Testis (tissue), 2 donors: ENCODE measurements at regions not wholly inside any gene's neighbourhood (a gene's known extent, or its start where the extent isn't known, plus 50 kb on each side); places are given as distances from the start of the nearest gene placed in this dataset.
"Not testable (repeated sequence)": the region's sequence is repeated elsewhere in the genome, so short reads cannot be mapped to it uniquely, and the experiment has no call there.

Source experiments
- DNase-seq: peaks from one replicate; pipeline ENCODE4 v3.0.0-alpha.2; 2019
- H3K27ac ChIP-seq, 2 donors: fragments of 200-600 bp; sonication (generic); one replicate each; pipeline ENCODE4 v1.5.1; 2019
- H3K27me3 ChIP-seq: fragments of 200-600 bp; sonication (generic); one replicate; pipeline ENCODE4 v1.5.1; 2019
- H3K36me3 ChIP-seq: fragments of 200-600 bp; sonication (generic); one replicate; pipeline ENCODE4 v1.5.1; 2017; ENCODE audit warnings: low read depth; ENCODE audit errors: missing control alignments
- H3K4me1 ChIP-seq: fragments of 200-600 bp; sonication (generic); one replicate; pipeline ENCODE4 v1.5.1; 2019
- H3K4me3 ChIP-seq, 2 donors: fragments of 200-600 bp; sonication (generic); one replicate each; pipeline ENCODE4 v1.5.1; 2017 to 2019
- H3K9me3 ChIP-seq: fragments of 200-600 bp; sonication (generic); one replicate; pipeline ENCODE4 v1.5.1; 2017
- POLR2A ChIP-seq: fragments of 450-650 bp; IDR thresholded peaks from one replicate; pipeline ENCODE4 v1.6.1; 2017; ENCODE audit warnings: antibody characterized with exemption, mild to moderate bottlenecking, moderate library complexity
- WGBS, 2 donors: methylation state at CpG; one replicate each; pipeline ENCODE4 v1.1.5; 2018; 5-methylcytosine and 5-hydroxymethylcytosine counted together
- intact Hi-C: fragments of 100-400 bp; cut with DNase I; formaldehyde crosslinking; loops from one replicate; pipeline ENCODE4 v1.15.1; 2023; ENCODE audit warnings: low total_unique reads
- microRNA counts, 2 donors: library from miRNA; unstranded; fragments of <30 nt; microRNA quantifications; one replicate each; lab custom pipeline; 2016
- microRNA-seq, 2 donors: library from miRNA; unstranded; fragments of <30 nt; microRNA quantifications; one replicate each; pipeline ENCODE4, GENCODE V29; 2016; ENCODE audit warnings: borderline number of aligned reads in 2 of 2, borderline replicate concordance in 1 of 2
- small RNA-seq, 2 donors: library from RNA; depleted of rRNA; stranded (forward); fragments of <200 nt; gene quantifications; one replicate each; pipeline ENCODE3, GENCODE V24; 2016
- TF ChIP-seq, protein P1 (sequence below), 3 experiments: fragments of 450-650 bp in 2 of 3; fragments of 200-600 bp in 1 of 3; sonication (generic) in 1 of 3; IDR thresholded peaks; one replicate each; pipeline ENCODE4 v1.5.1; 2016 to 2019; ENCODE audit warnings: antibody characterized with exemption in 3 of 3, mild to moderate bottlenecking in 2 of 3, moderate library complexity in 1 of 3

GRCh38 chr11:90286640-90287039 is 63.8 kb upstream of the CHORDC1 start:
- Histone ChIP-seq H3K27me3 (no peaks in the 10 kb centered on the region), H3K4me3 (no peak overlapping the region), H3K27ac (no peak overlapping the region), H3K36me3 (no peaks in the 10 kb centered on the region), H3K9me3 (no peaks in the 10 kb centered on the region), H3K4me1 (no peaks in the 10 kb centered on the region)
- 95 to 98% methylated on average over 2 of the region's 2 CpGs for WGBS, 2 donors
- TF ChIP-seq, protein P1, sequence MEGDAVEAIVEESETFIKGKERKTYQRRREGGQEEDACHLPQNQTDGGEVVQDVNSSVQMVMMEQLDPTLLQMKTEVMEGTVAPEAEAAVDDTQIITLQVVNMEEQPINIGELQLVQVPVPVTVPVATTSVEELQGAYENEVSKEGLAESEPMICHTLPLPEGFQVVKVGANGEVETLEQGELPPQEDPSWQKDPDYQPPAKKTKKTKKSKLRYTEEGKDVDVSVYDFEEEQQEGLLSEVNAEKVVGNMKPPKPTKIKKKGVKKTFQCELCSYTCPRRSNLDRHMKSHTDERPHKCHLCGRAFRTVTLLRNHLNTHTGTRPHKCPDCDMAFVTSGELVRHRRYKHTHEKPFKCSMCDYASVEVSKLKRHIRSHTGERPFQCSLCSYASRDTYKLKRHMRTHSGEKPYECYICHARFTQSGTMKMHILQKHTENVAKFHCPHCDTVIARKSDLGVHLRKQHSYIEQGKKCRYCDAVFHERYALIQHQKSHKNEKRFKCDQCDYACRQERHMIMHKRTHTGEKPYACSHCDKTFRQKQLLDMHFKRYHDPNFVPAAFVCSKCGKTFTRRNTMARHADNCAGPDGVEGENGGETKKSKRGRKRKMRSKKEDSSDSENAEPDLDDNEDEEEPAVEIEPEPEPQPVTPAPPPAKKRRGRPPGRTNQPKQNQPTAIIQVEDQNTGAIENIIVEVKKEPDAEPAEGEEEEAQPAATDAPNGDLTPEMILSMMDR (IDR thresholded peaks at IDR 0.05), result no peak
- TF ChIP-seq POLR2A, result no peak
- intact Hi-C loops, result no loop called here
- no peak for DNase-seq

- intact Hi-C loops, result no loop called here
- DNase-seq, result no peak
Measured at GRCh38 chr11:90284171-90284570, 61.3 kb upstream of the CHORDC1 start.

GRCh38 chr11:90282551-90283071 is 59.8 kb upstream of the CHORDC1 start:
- H3K4me3 ChIP-seq, intact Hi-C loops, H3K27ac ChIP-seq, H3K36me3 ChIP-seq, H3K27me3 ChIP-seq, H3K9me3 ChIP-seq, H3K4me1 ChIP-seq, DNase-seq: not testable (repeated sequence)
- WGBS, 2 donors, result 93 to 94% methylated on average over 12 to 13 of the region's 13 CpGs

More at GRCh38 chr11:90284171-90284570, 61.3 kb upstream of the CHORDC1 start:
- Histone ChIP-seq H3K4me3 (no peak overlapping the region), H3K27me3 (no peaks in the 10 kb centered on the region), H3K9me3 (no peaks in the 10 kb centered on the region), H3K27ac (no peak overlapping the region), H3K4me1 (no peaks in the 10 kb centered on the region), H3K36me3 (no peaks in the 10 kb centered on the region)
- TF ChIP-seq POLR2A, result no peak
- TF ChIP-seq, protein P1 (IDR thresholded peaks at IDR 0.05), result no peak
- 87 to 88% methylated on average over 1 of the region's 1 CpG for WGBS, 2 donors

- no peak overlapping the region for H3K4me3 ChIP-seq
- WGBS, 2 donors, result 88% methylated on average over 4 of the region's 4 CpGs
- TF ChIP-seq, protein P1 (IDR thresholded peaks at IDR 0.05), result no peak
- TF ChIP-seq POLR2A, result no peak
- intact Hi-C loops, result no loop called here
- no peak overlapping the region for H3K27ac ChIP-seq
- no peaks in the 10 kb centered on the region for H3K9me3 ChIP-seq
- no peak for DNase-seq
- no peaks in the 10 kb centered on the region for H3K27me3 ChIP-seq
- H3K36me3 ChIP-seq, result no peaks in the 10 kb centered on the region
- no peaks in the 10 kb centered on the region for H3K4me1 ChIP-seq
Measured at GRCh38 chr11:90274362-90274761, 51.5 kb upstream of the CHORDC1 start.

MicroRNAs encoded in the stretch of these regions (microRNA counts, 767-probe panel; counts per million panel counts)
- 0 to 152 counts per million in 2 donors for microRNA hsa-miR-1261 (lab: Ali Mortazavi, UCI)

Small RNA genes in the stretch of these regions (microRNA-seq; reads per million reads assigned to microRNA genes)
- gene MIR1261, result 0 reads per million in 2 donors
- 0 reads per million in 2 donors for gene MIR4490

Small RNA genes in the stretch of these regions (small RNA-seq; reads per million reads assigned to genes)
- gene AP001002.3 (0 reads per million in 2 donors), gene MIR1261 (0 reads per million in 2 donors), gene MIR4490 (0 to 0.19 reads per million in 2 donors)
